Ishikawa (cell line): ENCODE measurements at regions not wholly inside any gene's neighbourhood (a gene's known extent, or its start where the extent isn't known, plus 50 kb on each side); places are given as distances from the start of the nearest gene placed in this dataset.

Source experiments
- CEBPB ChIP-seq: IDR thresholded peaks from 2 replicates; pipeline ENCODE4 v1.6.1; 2012
- CREB1 ChIP-seq: IDR thresholded peaks from 2 replicates; pipeline ENCODE4 v1.6.1; 2012; ENCODE audit warnings: low read depth
- EGR1 ChIP-seq: IDR thresholded peaks from 2 replicates; pipeline ENCODE4 v1.6.1; 2012
- EP300 ChIP-seq: IDR thresholded peaks from 2 replicates; pipeline ENCODE4 v1.6.1; 2012; ENCODE audit warnings: borderline replicate concordance
- FOXM1 ChIP-seq: IDR thresholded peaks from 2 replicates; pipeline ENCODE4 v1.6.1; 2012; ENCODE audit warnings: low read depth, borderline replicate concordance
- MAX ChIP-seq: IDR thresholded peaks from 2 replicates; pipeline ENCODE4 v1.6.1; 2012
- RAD21 ChIP-seq: IDR thresholded peaks from 2 replicates; pipeline ENCODE4 v1.6.1; 2012; ENCODE audit warnings: low read depth
- REST ChIP-seq: IDR thresholded peaks from 2 replicates; pipeline ENCODE4 v1.6.1; 2012; ENCODE audit warnings: low read depth, mild to moderate bottlenecking
- TAF1 ChIP-seq: IDR thresholded peaks from 2 replicates; pipeline ENCODE4 v1.6.1; 2012; ENCODE audit warnings: low read depth, mild to moderate bottlenecking
- TCF12 ChIP-seq: IDR thresholded peaks from 2 replicates; pipeline ENCODE4 v1.6.1; 2012; ENCODE audit warnings: low read depth
- USF1 ChIP-seq: IDR thresholded peaks from 2 replicates; pipeline ENCODE4 v1.6.1; 2012
- YY1 ChIP-seq: IDR thresholded peaks from 2 replicates; pipeline ENCODE4 v1.6.1; 2012; ENCODE audit warnings: low read depth

GRCh38 chr7:136513744-136514143 lies 354.7 kb upstream of the CHRM2 start:
- no peak for TF ChIP-seq EP300
- TF ChIP-seq YY1 = no peak
- TF ChIP-seq FOXM1 = no peak
- TF ChIP-seq MAX = no peak
- TF ChIP-seq TAF1 = no peak
- no peak for TF ChIP-seq RAD21
- no peak for TF ChIP-seq CEBPB
- TF ChIP-seq CREB1 = no peak
- no peak for TF ChIP-seq TCF12
- no peak for TF ChIP-seq REST
- TF ChIP-seq USF1 = no peak
- no peak for TF ChIP-seq EGR1
